GM12878 (cell line): ENCODE measurements at regions not wholly inside any gene's neighbourhood (a gene's known extent, or its start where the extent isn't known, plus 50 kb on each side); places are given as distances from the start of the nearest gene placed in this dataset.

Source experiments
- ATAC-seq: fragments of 200-7000 bp; cut with Tn5 transposase; 3 replicates; pipeline ENCODE4 v1.9.1; 2020; ENCODE audit warnings: mild to moderate bottlenecking, moderate library complexity
- BruUV-seq: library from RNA; stranded (reverse); fragments of 400-500 nt; replicated peaks from 2 replicates; lab custom pipeline; 2021; lab: Mats Ljungman, UMichigan
- CTCF ChIA-PET: fragments of 300-600 bp; sonication (Branson Sonifier 250); formaldehyde crosslinking; extraction: SDS; loops from one replicate; lab custom pipeline; 2021; ENCODE audit warnings: inconsistent platforms; lab: Yijun Ruan, JAX
- POLR2A ChIA-PET: fragments of 350-600 bp; formaldehyde crosslinking; extraction: SDS; loops from one replicate; lab custom pipeline; 2021; ENCODE audit warnings: inconsistent platforms; lab: Charles Lee
- RAD21 ChIA-PET: fragments of 300-600 bp; sonication (Branson Sonifier 250); formaldehyde crosslinking; loops from one replicate; lab custom pipeline; 2023; ENCODE audit warnings: antibody characterized with exemption; ENCODE audit not compliant: unreplicated experiment; lab: Charles Lee
- SMC1A ChIA-PET: fragments of 300-600 bp; sonication (Branson Sonifier 250); formaldehyde crosslinking; loops from one replicate; lab custom pipeline; 2023; ENCODE audit not compliant: unreplicated experiment, uncharacterized antibody; lab: Charles Lee
- DNase-seq: peaks from one replicate; pipeline ENCODE4 v3.0.0-alpha.2; 2011; ENCODE audit warnings: low read depth, low spot score
- FAIRE-seq: peaks from 3 replicates; lab custom pipeline; 2011; peaks lifted over from hg19 to GRCh38; lab: Jason Lieb, UNC
- H2AFZ ChIP-seq: 2 replicates; pipeline ENCODE4 v1.6.0; 2011; ENCODE audit warnings: low read depth, low read length, control low read depth; ENCODE audit not compliant: control insufficient read depth
- H3K27ac ChIP-seq: 2 replicates; pipeline ENCODE4 v1.5.1; 2011; ENCODE audit warnings: control low read depth; ENCODE audit not compliant: control insufficient read depth, insufficient read depth
- H3K27me3 ChIP-seq, 2 experiments: replicated peaks in 1 of 2; 2 replicates each; pipeline versions ENCODE4 v1.6.0 to v1.6.1; 2011; ENCODE audit warnings: low read length in 1 of 2; ENCODE audit not compliant: control insufficient read depth in 2 of 2, insufficient read depth in 2 of 2
- H3K36me3 ChIP-seq, 2 experiments: 2 replicates each; pipeline ENCODE4 v1.5.1; 2011; ENCODE audit warnings: low read length in 1 of 2; ENCODE audit not compliant: control insufficient read depth in 2 of 2, insufficient read depth in 2 of 2
- H3K4me1 ChIP-seq: 2 replicates; pipeline ENCODE4 v1.6.1; 2011; ENCODE audit warnings: mild to moderate bottlenecking, low read length, moderate library complexity, mixed read lengths; ENCODE audit not compliant: control insufficient read depth, insufficient read depth
- H3K4me2 ChIP-seq: 2 replicates; pipeline ENCODE4 v1.6.0; 2011; ENCODE audit warnings: control low read depth; ENCODE audit not compliant: control insufficient read depth, insufficient read depth
- H3K4me3 ChIP-seq: fragments of 200-600 bp; sonication (generic); 2 replicates; pipeline ENCODE4 v1.5.1; 2016
- H3K79me2 ChIP-seq: 2 replicates; pipeline ENCODE4 v1.6.0; 2011; ENCODE audit warnings: low read length; ENCODE audit not compliant: control insufficient read depth, insufficient read depth
- H3K9ac ChIP-seq: 2 replicates; pipeline ENCODE4 v1.8.0; 2011; ENCODE audit warnings: low read length, control low read depth, mixed read lengths; ENCODE audit not compliant: control insufficient read depth, insufficient read depth
- H3K9me3 ChIP-seq: replicated peaks from 3 replicates; pipeline ENCODE4 v1.5.1; 2011; ENCODE audit warnings: mild to moderate bottlenecking, low read length; ENCODE audit not compliant: control insufficient read depth, insufficient read depth
- H4K20me1 ChIP-seq: 2 replicates; pipeline ENCODE4 v1.6.0; 2011; ENCODE audit not compliant: control insufficient read depth, insufficient read depth
- BRCA1 ChIP-seq: IDR thresholded peaks from 2 replicates; pipeline ENCODE4 v1.6.1; 2011; ENCODE audit warnings: low read depth, low read length, improper control_type of control experiment
- CHD2 ChIP-seq: IDR thresholded peaks from 2 replicates; pipeline ENCODE4 v1.6.1; 2011; ENCODE audit warnings: low read depth, low read length, improper control_type of control experiment, borderline replicate concordance
- PRDM15 ChIP-seq: fragments of 450-650 bp; formaldehyde crosslinking; IDR thresholded peaks from 2 replicates; pipeline ENCODE4 v1.4.0; 2020; ENCODE audit warnings: mild to moderate bottlenecking, moderate library complexity
- ZNF687 ChIP-seq: fragments of 450-650 bp; IDR thresholded peaks from 2 replicates; pipeline ENCODE4 v1.6.1; 2017; ENCODE audit warnings: mild to moderate bottlenecking, moderate library complexity
- WGBS: methylation state at CpG from one replicate; pipeline ENCODE4 v1.1.6; 2016; ENCODE audit warnings: low lambda C conversion rate; ENCODE audit not compliant: insufficient replicate concordance, insufficient coverage; ENCODE audit errors: missing lambda C conversion rate; 5-methylcytosine and 5-hydroxymethylcytosine counted together
- in situ Hi-C: fragments of 300-500 bp; cut with MboI; formaldehyde crosslinking; loops from 9 replicates; pipeline ENCODE4 v1.14.3; 2018; ENCODE audit warnings: mixed read lengths
- intact Hi-C: fragments of 100-400 bp; cut with micrococcal nuclease; formaldehyde crosslinking; loops from one replicate; pipeline ENCODE4 v1.14.2; 2022; ENCODE audit not compliant: unreplicated experiment

DNA sequence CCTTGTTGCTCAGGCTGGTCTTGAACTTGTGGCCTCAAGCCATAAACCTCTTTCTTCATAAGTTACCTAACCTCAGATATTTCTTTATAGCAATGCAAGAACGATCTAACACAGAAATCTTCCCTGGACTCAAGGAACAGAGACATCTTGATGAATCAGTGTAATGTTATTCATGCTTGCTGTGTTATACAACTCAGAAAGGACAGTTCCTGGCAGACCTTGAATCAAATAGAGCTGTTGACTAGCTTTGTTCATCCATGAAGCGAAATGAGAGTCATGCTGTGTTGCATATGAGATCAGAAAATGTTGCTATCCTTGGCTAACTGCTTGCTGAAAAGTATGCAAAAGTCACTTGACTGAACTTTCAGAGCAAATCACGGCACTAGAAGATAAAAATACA, 72.6 kb upstream of the ARHGAP24 start:
- Histone ChIP-seq H3K79me2 (no peaks in the 10 kb centered on the region), H3K27ac (no peak overlapping the region), H3K4me3 (no peak overlapping the region), H3K4me2 (no peak overlapping the region), H2AFZ (no peak overlapping the region), H3K9me3 (no peaks in the 10 kb centered on the region), H3K27me3 (no peaks in the 10 kb centered on the region; a peak in 1 of 4 replicates), H3K4me1 (no peaks in the 10 kb centered on the region), H4K20me1 (no peaks in the 10 kb centered on the region), H3K36me3 (no peaks in the 10 kb centered on the region), H3K9ac (no peak overlapping the region)
- ChIA-PET RAD21 (no interaction called here), SMC1A (interaction anchor here (1.0 kb wide), 1 partner anchor 345 kb away, joined by 3 read pairs; no protein-coding TSS in a partner anchor), POLR2A (no interaction called here), CTCF (interaction anchor here (0.6 to 1.3 kb wide), 4 partner anchors 11 to 353 kb away, joined by 3 to 4 read pairs (median 3); no protein-coding TSS in a partner anchor)
- no TSS peak for BruUV-seq
- WGBS: 27% methylated on average over 3 of the region's 3 CpGs
- in situ Hi-C loops: no loop called here
- DNase-seq (no peak), ATAC-seq (no peak), FAIRE-seq (no peak)
- TF ChIP-seq BRCA1 (no peak), PRDM15 (CRISPR knock-in tag) (no peak), CHD2 (no peak), ZNF687 (no peak)
- intact Hi-C loops: no loop called here
